MM.1S (cell line): ENCODE measurements at regions not wholly inside any gene's neighbourhood (a gene's known extent, or its start where the extent isn't known, plus 50 kb on each side); places are given as distances from the start of the nearest gene placed in this dataset.

Experiments used
- CTCF ChIP-seq: fragments of 300-600 bp; sonication (generic); IDR thresholded peaks from 2 replicates; pipeline ENCODE4 v1.5.1; 2016; ENCODE audit warnings: antibody characterized with exemption, low read length, mixed read lengths
- EZH2 ChIP-seq: fragments of 300-600 bp; sonication (generic); optimal IDR thresholded peaks from 2 replicates; pipeline ENCODE3; 2017; ENCODE audit warnings: low read depth, mild to moderate bottlenecking, antibody characterized with exemption, low read length, mixed read lengths
- EZH2phosphoT487 ChIP-seq: fragments of 300-600 bp; sonication (generic); IDR thresholded peaks from 2 replicates; pipeline ENCODE4 v1.6.1; 2018; ENCODE audit warnings: antibody characterized with exemption, low read length

GRCh38 chr2:196568506-196568905 lies 71.0 kb upstream of the CCDC150 start:
- TF ChIP-seq CTCF (no peak), EZH2 (no peak), EZH2phosphoT487 (no peak)
